ENCODE measurements at regions not wholly inside any gene's neighbourhood (a gene's known extent, or its start where the extent isn't known, plus 50 kb on each side); places are given as distances from the start of the nearest gene placed in this dataset.

DNA sequence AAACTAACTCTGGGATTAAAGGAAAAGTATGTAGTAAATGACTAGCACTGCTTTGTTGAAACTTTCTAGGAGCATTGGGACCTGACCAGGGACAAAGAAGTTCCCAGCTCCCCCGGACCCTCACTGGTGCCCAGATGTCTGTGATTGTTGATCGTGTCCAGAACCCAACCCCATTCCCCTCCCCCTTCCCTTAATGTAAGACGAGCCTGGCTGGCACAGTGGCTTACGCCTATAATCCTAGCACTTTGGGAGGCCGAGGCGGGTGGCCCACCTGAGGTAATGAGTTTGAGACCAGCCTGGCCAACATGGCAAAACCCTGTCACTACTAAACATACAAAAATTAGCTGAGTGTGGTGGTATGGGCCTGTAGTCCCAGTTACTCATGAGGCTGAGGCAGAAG is 750.3 kb downstream of the CBLN4 start:
- 45% methylated on average over 5 of the region's 6 CpGs for WGBS (ENCODE audit: insufficient coverage, insufficient replicate concordance, low lambda C conversion rate, missing lambda C conversion rate)
- Histone ChIP-seq H3K36me3 (ENCODE audit: control insufficient read depth in 2 of 2, insufficient read depth in 2 of 2, low read length in 1 of 2) (no peaks in the 10 kb centered on the region), H4K20me1 (ENCODE audit: control insufficient read depth, insufficient read depth) (no peaks in the 10 kb centered on the region), H3K27ac (ENCODE audit: control insufficient read depth, insufficient read depth) (no peak overlapping the region), H3K4me1 (ENCODE audit: control insufficient read depth, insufficient read depth, low read length) (no peaks in the 10 kb centered on the region), H3K9me3 (replicated peaks; ENCODE audit: control insufficient read depth, insufficient read depth, low read length) (no peaks in the 10 kb centered on the region; the same call in 2 of the 3 replicates), H3K4me3 (no peak overlapping the region), H3K27me3 (replicated peaks in 1 of 2; ENCODE audit: control insufficient read depth in 2 of 2, insufficient read depth in 2 of 2, low read length in 1 of 2) (no peaks in the 10 kb centered on the region), H3K79me2 (ENCODE audit: control insufficient read depth, insufficient read depth, low read length) (no peaks in the 10 kb centered on the region), H3K4me2 (ENCODE audit: control insufficient read depth, insufficient read depth) (no peak overlapping the region), H3K9ac (ENCODE audit: control insufficient read depth, insufficient read depth, low read length) (no peak overlapping the region), H2AFZ (ENCODE audit: control insufficient read depth, low read depth, low read length) (no peak overlapping the region)
- ATAC-seq (no peak), DNase-seq (ENCODE audit: low read depth, low spot score) (no peak), FAIRE-seq (no peak)
- intact Hi-C loops (cut with micrococcal nuclease; ENCODE audit: unreplicated experiment) (no loop called here), in situ Hi-C loops (cut with MboI) (no loop called here)
- TF ChIP-seq RFX5 (IDR thresholded peaks at IDR 0.05; ENCODE audit: low read depth, low read length) (no peak), YBX1 (IDR thresholded peaks at IDR 0.05) (no peak), ZBTB11 (CRISPR knock-in tag; IDR thresholded peaks at IDR 0.05) (no peak), CBX3 (IDR thresholded peaks at IDR 0.05; ENCODE audit: borderline replicate concordance, low read depth) (no peak), EZH2 (IDR thresholded peaks at IDR 0.05; ENCODE audit: borderline replicate concordance, control insufficient read depth, low read depth, low read length) (no peak), IKZF1 (conservative IDR thresholded peaks at IDR 0.05) (no peak), SREBF1 (IDR thresholded peaks at IDR 0.05; ENCODE audit: low read length) (no peak), FOS (IDR thresholded peaks at IDR 0.05; ENCODE audit: borderline replicate concordance, extremely low read depth, insufficient read length) (no peak)
- SMC1A ChIA-PET (ENCODE audit: uncharacterized antibody, unreplicated experiment) = no interaction called here
- POLR2A ChIA-PET = no interaction called here
- RAD21 ChIA-PET (ENCODE audit: unreplicated experiment) = no interaction called here
- BruUV-seq (replicated peaks) = no TSS peak
- CTCF ChIA-PET = no interaction called here

All from GM12878 (cell line).